Stimulated activated CD8-positive, alpha-beta memory T cell treated with anti-CD3 and anti-CD28 coated beads, Interleukin-2, amount 100 ng/mL, for 1 hour (primary cell): ENCODE measurements at regions not wholly inside any gene's neighbourhood (a gene's known extent, or its start where the extent isn't known, plus 50 kb on each side); places are given as distances from the start of the nearest gene placed in this dataset.
"Not testable (repeated sequence)": the region's sequence is repeated elsewhere in the genome, so short reads cannot be mapped to it uniquely, and the experiment has no call there.

Source experiments
- DNase-seq, 2 donors: peaks; one replicate each; pipeline ENCODE4 v3.0.0-alpha.2; 2020; ENCODE audit warnings: low read depth in 2 of 2

- no peak for DNase-seq
Measured at GRCh38 chr10:27345455-27345920, 104.9 kb upstream of the ACBD5 start.

- no peak for DNase-seq
Measured at GRCh38 chr10:27344568-27345454, 104.2 kb upstream of the ACBD5 start.

GRCh38 chr10:27341001-27341400 lies 100.4 kb upstream of the ACBD5 start:
- no peak for DNase-seq

GRCh38 chr10:27335246-27335645 lies 94.6 kb upstream of the ACBD5 start:
- not testable (repeated sequence) for DNase-seq

GRCh38 chr10:27330074-27330473 lies 89.5 kb upstream of the ACBD5 start:
- DNase-seq: no peak

GRCh38 chr10:27328946-27329345 lies 88.3 kb upstream of the ACBD5 start:
- no peak for DNase-seq

GRCh38 chr10:27326748-27327147 lies 86.2 kb upstream of the ACBD5 start:
- not testable (repeated sequence) for DNase-seq

- DNase-seq: no peak
Measured at GRCh38 chr10:27319752-27320431, 79.3 kb upstream of the ACBD5 start.

- DNase-seq: not testable (repeated sequence)
Measured at GRCh38 chr10:27319139-27319538, 78.5 kb upstream of the ACBD5 start.

- not testable (repeated sequence) for DNase-seq
Measured at GRCh38 chr10:27315082-27315481, 74.5 kb upstream of the ACBD5 start.

GRCh38 chr10:27313586-27313985 lies 73.0 kb upstream of the ACBD5 start:
- not testable (repeated sequence) for DNase-seq

GRCh38 chr10:27312854-27313253 lies 72.3 kb upstream of the ACBD5 start:
- no peak for DNase-seq

- DNase-seq: not testable (repeated sequence)
Measured at GRCh38 chr10:27311809-27312208, 71.2 kb upstream of the ACBD5 start.

- DNase-seq: not testable (repeated sequence)
Measured at GRCh38 chr10:27298522-27298850, 57.9 kb upstream of the ACBD5 start.

- DNase-seq: no peak
Measured at GRCh38 chr10:27297844-27298521, 57.4 kb upstream of the ACBD5 start.

- not testable (repeated sequence) for DNase-seq
Measured at GRCh38 chr10:27296285-27296684, 55.7 kb upstream of the ACBD5 start.

- DNase-seq: not testable (repeated sequence)
Measured at GRCh38 chr10:27291253-27291895, 50.8 kb upstream of the ACBD5 start.
